NT2/D1 (cell line): ENCODE measurements at regions not wholly inside any gene's neighbourhood (a gene's known extent, or its start where the extent isn't known, plus 50 kb on each side); places are given as distances from the start of the nearest gene placed in this dataset.
"Not testable (repeated sequence)": the region's sequence is repeated elsewhere in the genome, so short reads cannot be mapped to it uniquely, and the experiment has no call there.

Experiments used
- DNase-seq: peaks from one replicate; pipeline ENCODE4 v3.0.0-alpha.2; 2011; ENCODE audit warnings: low read depth, low spot score
- H3K27me3 ChIP-seq: 2 replicates; pipeline ENCODE4 v1.6.0; 2011; ENCODE audit warnings: mild to moderate bottlenecking; ENCODE audit not compliant: insufficient read length, insufficient read depth
- H3K36me3 ChIP-seq: 2 replicates; pipeline ENCODE4 v1.6.1; 2011; ENCODE audit warnings: mild to moderate bottlenecking, low read length, mixed read lengths; ENCODE audit not compliant: insufficient read depth, insufficient read length
- H3K4me1 ChIP-seq: 2 replicates; pipeline ENCODE4 v1.5.1; 2011; ENCODE audit not compliant: insufficient read depth, insufficient read length
- H3K4me3 ChIP-seq: 2 replicates; pipeline ENCODE4 v1.5.1; 2011; ENCODE audit warnings: low read depth; ENCODE audit not compliant: insufficient read length
- H3K9ac ChIP-seq: 2 replicates; pipeline ENCODE4 v1.6.0; 2011; ENCODE audit warnings: low read depth; ENCODE audit not compliant: insufficient read length
- H3K9me3 ChIP-seq: 2 replicates; pipeline ENCODE4 v1.5.1; 2011; ENCODE audit warnings: mild to moderate bottlenecking, low read length; ENCODE audit not compliant: insufficient read depth
- SUZ12 ChIP-seq: IDR thresholded peaks from 2 replicates; pipeline ENCODE4 v1.6.1; 2011; ENCODE audit not compliant: insufficient read length, insufficient read depth; ENCODE audit errors: extremely low read depth
- YY1 ChIP-seq: IDR thresholded peaks from 2 replicates; pipeline ENCODE4 v1.6.1; 2011; ENCODE audit not compliant: insufficient read length, insufficient read depth
- ZNF274 ChIP-seq: IDR thresholded peaks from 2 replicates; pipeline ENCODE4 v1.6.1; 2011; ENCODE audit warnings: mild to moderate bottlenecking, low read depth, low read length

DNA sequence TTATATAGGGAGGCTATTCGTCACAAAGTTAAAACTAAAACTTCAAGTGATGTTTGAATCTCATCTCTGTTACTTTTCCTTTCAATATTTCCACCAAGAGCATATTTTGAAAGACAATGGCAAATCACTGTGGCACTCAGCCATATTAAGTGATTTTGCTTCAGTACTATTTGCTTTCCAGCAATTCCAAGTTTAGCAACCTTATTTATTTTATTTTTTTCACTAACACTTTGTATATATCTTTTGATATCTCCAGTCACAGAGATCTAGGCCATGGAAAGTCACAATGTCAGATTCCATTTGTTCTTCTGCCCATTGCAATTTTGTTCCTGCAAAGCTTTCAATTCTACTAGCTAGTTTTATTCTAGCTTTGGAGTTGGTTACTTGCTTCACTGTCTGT lies 1514.5 kb upstream of the ADGRL3 start:
- Histone ChIP-seq H3K4me3 (no peak overlapping the region), H3K9me3 (no peaks in the 10 kb centered on the region)
- TF ChIP-seq SUZ12 = no peak
- TF ChIP-seq ZNF274 = no peak
- no peak for TF ChIP-seq YY1

DNA sequence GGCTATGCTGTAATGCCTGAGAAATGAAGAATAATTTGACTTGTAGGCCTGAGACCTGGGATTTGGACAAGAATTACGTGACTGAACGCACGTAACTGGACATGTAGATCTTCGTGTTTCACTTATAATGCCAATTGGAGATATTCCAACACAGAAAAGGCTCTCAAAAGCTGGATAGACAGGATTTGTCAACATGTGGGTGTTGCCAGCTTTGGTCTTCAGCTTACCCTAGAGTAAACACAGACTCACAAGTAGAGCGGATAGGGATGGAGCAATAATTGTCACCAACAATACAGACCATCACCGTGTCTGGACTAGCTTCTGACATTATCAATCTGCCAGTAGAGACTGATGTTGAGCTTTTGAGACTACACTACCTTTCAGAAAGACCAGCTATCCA lies 1511.0 kb upstream of the ADGRL3 start:
- DNase-seq = no peak
- no peaks in the 10 kb centered on the region for H3K9me3 ChIP-seq
- H3K36me3 ChIP-seq = no peaks in the 10 kb centered on the region
- H3K4me3 ChIP-seq = no peak overlapping the region
- no peaks in the 10 kb centered on the region for H3K27me3 ChIP-seq
- no peak for TF ChIP-seq ZNF274
- no peak for TF ChIP-seq SUZ12
- TF ChIP-seq YY1 = no peak
- H3K4me1 ChIP-seq = no peaks in the 10 kb centered on the region
- H3K9ac ChIP-seq = no peak overlapping the region

More for the DNA sequence above, 1514.5 kb upstream of the ADGRL3 start:
- H3K4me1 ChIP-seq = no peaks in the 10 kb centered on the region
- no peak overlapping the region for H3K9ac ChIP-seq
- no peaks in the 10 kb centered on the region for H3K36me3 ChIP-seq
- H3K27me3 ChIP-seq = no peaks in the 10 kb centered on the region
- no peak for DNase-seq

- Histone ChIP-seq H3K27me3 (no peaks in the 10 kb centered on the region), H3K9me3 (no peaks in the 10 kb centered on the region), H3K9ac (no peak overlapping the region), H3K4me1 (no peaks in the 10 kb centered on the region), H3K4me3 (no peak overlapping the region), H3K36me3 (no peaks in the 10 kb centered on the region)
- no peak for DNase-seq
- TF ChIP-seq YY1 (no peak), ZNF274 (no peak), SUZ12 (no peak)
Measured at GRCh38 chr4:59695355-59696053, 1504.6 kb upstream of the ADGRL3 start.

GRCh38 chr4:59698041-59698440 lies 1502.1 kb upstream of the ADGRL3 start:
- no peaks in the 10 kb centered on the region for H3K9me3 ChIP-seq
- no peaks in the 10 kb centered on the region for H3K27me3 ChIP-seq
- TF ChIP-seq SUZ12 = no peak
- TF ChIP-seq ZNF274 = no peak
- TF ChIP-seq YY1 = no peak
- no peak for DNase-seq
- no peaks in the 10 kb centered on the region for H3K4me1 ChIP-seq
- H3K4me3 ChIP-seq = no peak overlapping the region
- no peak overlapping the region for H3K9ac ChIP-seq
- H3K36me3 ChIP-seq = no peaks in the 10 kb centered on the region

GRCh38 chr4:59700651-59701050 lies 1499.5 kb upstream of the ADGRL3 start:
- no peaks in the 10 kb centered on the region for H3K36me3 ChIP-seq
- no peaks in the 10 kb centered on the region for H3K4me1 ChIP-seq
- no peak overlapping the region for H3K4me3 ChIP-seq
- H3K9me3 ChIP-seq = no peaks in the 10 kb centered on the region
- H3K9ac ChIP-seq = no peak overlapping the region
- TF ChIP-seq ZNF274 = no peak
- no peak for TF ChIP-seq YY1
- no peak for TF ChIP-seq SUZ12
- DNase-seq = no peak
- no peaks in the 10 kb centered on the region for H3K27me3 ChIP-seq

DNA sequence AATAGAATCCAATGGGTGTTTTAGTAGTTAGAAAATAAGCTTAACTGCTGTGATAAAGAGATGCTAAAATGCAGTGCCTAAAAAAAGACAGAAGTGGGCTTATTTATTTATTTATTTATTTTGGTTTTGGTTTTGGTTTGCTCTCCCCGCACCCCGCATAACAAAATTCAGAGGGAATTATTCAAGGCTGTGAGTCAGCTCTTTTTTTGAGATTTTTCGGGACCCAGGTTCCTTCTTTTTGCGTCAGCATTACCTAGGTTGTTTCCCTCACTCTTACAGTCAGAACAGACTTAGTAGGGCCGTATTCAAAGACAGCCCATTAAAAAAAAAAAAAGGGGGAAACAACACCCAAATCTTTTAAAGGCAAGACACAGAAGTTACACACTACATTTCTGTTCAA lies 1495.5 kb upstream of the ADGRL3 start:
- TF ChIP-seq ZNF274 (no peak), YY1 (no peak)
- no peak overlapping the region for H3K9ac ChIP-seq
- no peak for DNase-seq
- H3K4me3 ChIP-seq = no peak overlapping the region
- H3K4me1 ChIP-seq = no peaks in the 10 kb centered on the region
- no peaks in the 10 kb centered on the region for H3K36me3 ChIP-seq
- H3K9me3 ChIP-seq = no peaks in the 10 kb centered on the region
- H3K27me3 ChIP-seq = no peaks in the 10 kb centered on the region

GRCh38 chr4:59712470-59712869 lies 1487.7 kb upstream of the ADGRL3 start:
- H3K9me3 ChIP-seq = no peaks in the 10 kb centered on the region
- no peaks in the 10 kb centered on the region for H3K27me3 ChIP-seq
- no peak overlapping the region for H3K9ac ChIP-seq
- H3K4me1 ChIP-seq = no peaks in the 10 kb centered on the region
- no peak overlapping the region for H3K4me3 ChIP-seq
- DNase-seq = no peak
- no peak for TF ChIP-seq ZNF274
- no peaks in the 10 kb centered on the region for H3K36me3 ChIP-seq

DNA sequence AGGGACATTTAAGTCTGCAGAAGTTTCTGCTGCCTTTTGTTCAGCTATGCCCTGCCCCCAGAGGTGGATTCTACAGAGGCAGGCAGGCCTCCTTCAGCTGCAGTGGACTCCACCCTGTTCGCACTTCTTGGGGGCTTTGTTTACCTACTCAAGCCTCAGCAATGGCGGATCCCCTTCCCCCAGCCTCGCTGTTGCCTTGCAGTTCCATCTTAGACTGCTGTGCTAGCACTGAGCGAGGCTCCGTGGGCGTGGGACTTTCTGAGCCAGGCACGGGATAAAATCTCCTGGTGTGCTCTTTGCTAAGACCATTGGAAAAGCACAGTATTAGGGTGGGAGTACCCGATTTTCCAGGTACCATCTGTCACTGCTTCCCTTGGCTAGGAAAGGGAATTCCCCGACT lies 1475.8 kb upstream of the ADGRL3 start:
- not testable (repeated sequence) for DNase-seq, H3K4me1 ChIP-seq, H3K9ac ChIP-seq, H3K27me3 ChIP-seq, H3K36me3 ChIP-seq, H3K4me3 ChIP-seq
- peaks cover 11% of the 10 kb centered on the region; the same call in 1 of the 2 replicates for H3K9me3 ChIP-seq
